Vagina (tissue), 2 donors: ENCODE measurements at regions not wholly inside any gene's neighbourhood (a gene's known extent, or its start where the extent isn't known, plus 50 kb on each side); places are given as distances from the start of the nearest gene placed in this dataset.

Source experiments
- POLR2AphosphoS5 ChIP-seq, 2 donors: sonication (generic); formaldehyde crosslinking; IDR thresholded peaks; one replicate each; pipeline ENCODE4 v1.9.0; 2017; ENCODE audit warnings: antibody characterized with exemption in 2 of 2, mild to moderate bottlenecking in 2 of 2, low read depth in 1 of 2; ENCODE audit not compliant: insufficient read depth in 1 of 2
- TF ChIP-seq, protein P1 (sequence below), 3 experiments: fragments of 450-650 bp in 2 of 3; fragments of 200-600 bp in 1 of 3; sonication (generic) in 1 of 3; IDR thresholded peaks; one replicate each; pipeline ENCODE4 v1.5.1; 2017 to 2019; ENCODE audit warnings: antibody characterized with exemption in 3 of 3, mild to moderate bottlenecking in 2 of 3, moderate library complexity in 2 of 3

DNA sequence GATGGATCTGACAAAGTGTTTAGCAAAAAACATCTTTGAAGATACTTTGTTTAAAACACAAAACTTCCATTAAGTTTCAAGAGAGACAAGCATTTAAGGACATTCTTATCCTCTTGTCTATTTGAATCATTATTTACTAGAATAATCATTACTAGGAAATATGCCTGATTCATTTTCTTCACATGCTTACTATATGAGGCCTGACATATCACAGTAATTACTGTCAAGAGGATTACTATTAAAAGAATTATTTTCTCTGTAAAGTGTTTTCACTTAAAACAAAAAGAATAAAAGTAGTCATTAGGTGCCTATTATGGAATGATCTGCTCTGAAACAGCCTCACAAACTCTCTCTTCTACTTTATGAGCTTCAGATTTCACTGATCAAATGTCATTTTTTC, 402.1 kb upstream of the MGAT4C start:
- TF ChIP-seq, protein P1, sequence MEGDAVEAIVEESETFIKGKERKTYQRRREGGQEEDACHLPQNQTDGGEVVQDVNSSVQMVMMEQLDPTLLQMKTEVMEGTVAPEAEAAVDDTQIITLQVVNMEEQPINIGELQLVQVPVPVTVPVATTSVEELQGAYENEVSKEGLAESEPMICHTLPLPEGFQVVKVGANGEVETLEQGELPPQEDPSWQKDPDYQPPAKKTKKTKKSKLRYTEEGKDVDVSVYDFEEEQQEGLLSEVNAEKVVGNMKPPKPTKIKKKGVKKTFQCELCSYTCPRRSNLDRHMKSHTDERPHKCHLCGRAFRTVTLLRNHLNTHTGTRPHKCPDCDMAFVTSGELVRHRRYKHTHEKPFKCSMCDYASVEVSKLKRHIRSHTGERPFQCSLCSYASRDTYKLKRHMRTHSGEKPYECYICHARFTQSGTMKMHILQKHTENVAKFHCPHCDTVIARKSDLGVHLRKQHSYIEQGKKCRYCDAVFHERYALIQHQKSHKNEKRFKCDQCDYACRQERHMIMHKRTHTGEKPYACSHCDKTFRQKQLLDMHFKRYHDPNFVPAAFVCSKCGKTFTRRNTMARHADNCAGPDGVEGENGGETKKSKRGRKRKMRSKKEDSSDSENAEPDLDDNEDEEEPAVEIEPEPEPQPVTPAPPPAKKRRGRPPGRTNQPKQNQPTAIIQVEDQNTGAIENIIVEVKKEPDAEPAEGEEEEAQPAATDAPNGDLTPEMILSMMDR (IDR thresholded peaks at IDR 0.05), result no peak
- no peak for TF ChIP-seq POLR2AphosphoS5 (IDR thresholded peaks at IDR 0.05; ENCODE audit: insufficient read depth in 1 of 2, low read depth in 1 of 2)
